ENCODE measurements at regions not wholly inside any gene's neighbourhood (a gene's known extent, or its start where the extent isn't known, plus 50 kb on each side); places are given as distances from the start of the nearest gene placed in this dataset.

- Mint-ChIP-seq H3K36me3 (no peaks in the 10 kb centered on the region), H3K4me1 (no peaks in the 10 kb centered on the region), H3K27me3 (ENCODE audit: low read depth) (no peaks in the 10 kb centered on the region), H3K4me3 (no peak overlapping the region), H3K27ac (no peak overlapping the region), H3K9me3 (peaks cover 10% of the 10 kb centered on the region)
- ATAC-seq: no peak
- TF ChIP-seq ZMAT4 (CRISPR knock-in tag; IDR thresholded peaks at IDR 0.05) (no peak), MXD4 (CRISPR knock-in tag; IDR thresholded peaks at IDR 0.05; ENCODE audit: borderline replicate concordance) (no peak), USF1 (CRISPR knock-in tag; IDR thresholded peaks at IDR 0.05) (no peak), USF2 (CRISPR knock-in tag; IDR thresholded peaks at IDR 0.05) (no peak), ZNF138 (CRISPR knock-in tag; conservative IDR thresholded peaks at IDR 0.05) (no peak), ZNF219 (CRISPR knock-in tag; IDR thresholded peaks at IDR 0.05; ENCODE audit: borderline replicate concordance) (no peak), PRDM15 (CRISPR knock-in tag; IDR thresholded peaks at IDR 0.05) (no peak), ELF4 (CRISPR knock-in tag; IDR thresholded peaks at IDR 0.05; ENCODE audit: low read depth) (no peak), SMAD3 (CRISPR knock-in tag; IDR thresholded peaks at IDR 0.05; ENCODE audit: borderline replicate concordance) (no peak), TEAD4 (CRISPR knock-in tag; IDR thresholded peaks at IDR 0.05) (no peak), NR2C2 (CRISPR knock-in tag; IDR thresholded peaks at IDR 0.05) (no peak), TP53 (CRISPR knock-in tag; IDR thresholded peaks at IDR 0.05) (no peak), ZNF416 (CRISPR knock-in tag; IDR thresholded peaks at IDR 0.05) (no peak), CREB1 (CRISPR knock-in tag; IDR thresholded peaks at IDR 0.05) (no peak), GRHL2 (CRISPR knock-in tag; IDR thresholded peaks at IDR 0.05; ENCODE audit: insufficient replicate concordance, severe bottlenecking) (no peak), PRRX2 (CRISPR knock-in tag; IDR thresholded peaks at IDR 0.05) (no peak), TCF7 (CRISPR knock-in tag; IDR thresholded peaks at IDR 0.05; ENCODE audit: low read depth) (no peak), FOXJ3 (CRISPR knock-in tag; IDR thresholded peaks at IDR 0.05; ENCODE audit: borderline replicate concordance) (no peak), AFF4 (CRISPR knock-in tag; IDR thresholded peaks at IDR 0.05; ENCODE audit: borderline replicate concordance) (no peak)
- DNase-seq (ENCODE audit: low spot score): no peak
- CTCF ChIA-PET: interaction anchor here (0.7 kb wide), 1 partner anchor 32 kb away, joined by 3 read pairs; no protein-coding TSS in a partner anchor
- POLR2A ChIA-PET: no interaction called here
These were observed 345.2 kb downstream of the BCL11B start for GRCh38 chr14:98926801-98927200.

Measured in WTC11 (cell line).